Testis (tissue), 2 donors: ENCODE measurements at regions not wholly inside any gene's neighbourhood (a gene's known extent, or its start where the extent isn't known, plus 50 kb on each side); places are given as distances from the start of the nearest gene placed in this dataset.

Experiments used
- DNase-seq: peaks from one replicate; pipeline ENCODE4 v3.0.0-alpha.2; 2019
- H3K27ac ChIP-seq, 2 donors: fragments of 200-600 bp; sonication (generic); one replicate each; pipeline ENCODE4 v1.5.1; 2019
- H3K27me3 ChIP-seq: fragments of 200-600 bp; sonication (generic); one replicate; pipeline ENCODE4 v1.5.1; 2019
- H3K36me3 ChIP-seq: fragments of 200-600 bp; sonication (generic); one replicate; pipeline ENCODE4 v1.5.1; 2017; ENCODE audit warnings: low read depth; ENCODE audit errors: missing control alignments
- H3K4me1 ChIP-seq: fragments of 200-600 bp; sonication (generic); one replicate; pipeline ENCODE4 v1.5.1; 2019
- H3K4me3 ChIP-seq, 2 donors: fragments of 200-600 bp; sonication (generic); one replicate each; pipeline ENCODE4 v1.5.1; 2017 to 2019
- H3K9me3 ChIP-seq: fragments of 200-600 bp; sonication (generic); one replicate; pipeline ENCODE4 v1.5.1; 2017
- POLR2A ChIP-seq: fragments of 450-650 bp; IDR thresholded peaks from one replicate; pipeline ENCODE4 v1.6.1; 2017; ENCODE audit warnings: antibody characterized with exemption, mild to moderate bottlenecking, moderate library complexity
- WGBS, 2 donors: methylation state at CpG; one replicate each; pipeline ENCODE4 v1.1.5; 2018; 5-methylcytosine and 5-hydroxymethylcytosine counted together
- intact Hi-C: fragments of 100-400 bp; cut with DNase I; formaldehyde crosslinking; loops from one replicate; pipeline ENCODE4 v1.15.1; 2023; ENCODE audit warnings: low total_unique reads
- TF ChIP-seq, protein P1 (sequence below), 3 experiments: fragments of 450-650 bp in 2 of 3; fragments of 200-600 bp in 1 of 3; sonication (generic) in 1 of 3; IDR thresholded peaks; one replicate each; pipeline ENCODE4 v1.5.1; 2016 to 2019; ENCODE audit warnings: antibody characterized with exemption in 3 of 3, mild to moderate bottlenecking in 2 of 3, moderate library complexity in 1 of 3

DNA sequence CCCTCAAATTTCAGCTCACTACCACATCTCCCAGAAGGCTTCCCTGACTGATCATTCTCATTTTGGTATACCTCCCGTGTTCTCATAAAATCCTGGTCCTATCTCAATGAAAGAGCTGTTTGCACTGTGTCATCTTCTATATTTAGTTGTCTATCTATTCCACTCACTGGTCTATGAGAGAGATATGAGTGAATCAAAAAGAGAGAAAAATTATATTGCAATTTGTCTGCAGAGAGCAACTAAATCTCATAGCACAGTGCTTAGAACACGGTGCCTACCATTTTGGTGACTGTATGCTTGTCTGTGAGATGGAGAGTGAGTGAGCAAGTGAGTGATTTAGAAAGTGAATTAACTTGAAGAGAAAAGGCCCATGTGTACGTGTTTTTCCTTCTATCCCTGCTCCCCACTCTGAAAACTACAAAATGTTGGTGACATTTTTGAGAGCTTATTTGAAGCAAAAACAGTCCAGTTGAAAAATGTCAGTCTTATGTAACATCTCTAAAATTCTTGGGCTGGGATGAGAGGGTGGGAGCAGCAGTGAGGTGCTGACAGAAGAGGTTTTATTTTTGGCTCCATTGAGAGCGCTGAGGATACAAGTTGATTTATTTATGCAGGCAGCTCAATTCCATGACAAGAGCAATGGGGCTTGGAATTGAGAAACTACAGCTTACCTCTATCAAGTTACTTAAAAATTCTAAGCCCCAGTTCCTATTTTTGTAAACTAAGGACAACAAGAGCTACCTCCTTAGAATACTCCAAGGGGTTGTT is 373.5 kb upstream of the CHST9 start:
- no peaks in the 10 kb centered on the region for H3K36me3 ChIP-seq
- H3K9me3 ChIP-seq, result no peaks in the 10 kb centered on the region
- WGBS, 2 donors, result 66 to 68% methylated on average over 4 of the region's 4 CpGs
- DNase-seq, result no peak
- H3K4me1 ChIP-seq, result no peaks in the 10 kb centered on the region
- H3K4me3 ChIP-seq, result no peak overlapping the region
- H3K27ac ChIP-seq, result no peak overlapping the region
- TF ChIP-seq, protein P1, sequence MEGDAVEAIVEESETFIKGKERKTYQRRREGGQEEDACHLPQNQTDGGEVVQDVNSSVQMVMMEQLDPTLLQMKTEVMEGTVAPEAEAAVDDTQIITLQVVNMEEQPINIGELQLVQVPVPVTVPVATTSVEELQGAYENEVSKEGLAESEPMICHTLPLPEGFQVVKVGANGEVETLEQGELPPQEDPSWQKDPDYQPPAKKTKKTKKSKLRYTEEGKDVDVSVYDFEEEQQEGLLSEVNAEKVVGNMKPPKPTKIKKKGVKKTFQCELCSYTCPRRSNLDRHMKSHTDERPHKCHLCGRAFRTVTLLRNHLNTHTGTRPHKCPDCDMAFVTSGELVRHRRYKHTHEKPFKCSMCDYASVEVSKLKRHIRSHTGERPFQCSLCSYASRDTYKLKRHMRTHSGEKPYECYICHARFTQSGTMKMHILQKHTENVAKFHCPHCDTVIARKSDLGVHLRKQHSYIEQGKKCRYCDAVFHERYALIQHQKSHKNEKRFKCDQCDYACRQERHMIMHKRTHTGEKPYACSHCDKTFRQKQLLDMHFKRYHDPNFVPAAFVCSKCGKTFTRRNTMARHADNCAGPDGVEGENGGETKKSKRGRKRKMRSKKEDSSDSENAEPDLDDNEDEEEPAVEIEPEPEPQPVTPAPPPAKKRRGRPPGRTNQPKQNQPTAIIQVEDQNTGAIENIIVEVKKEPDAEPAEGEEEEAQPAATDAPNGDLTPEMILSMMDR (IDR thresholded peaks at IDR 0.05), result no peak
- no peak for TF ChIP-seq POLR2A
- intact Hi-C loops, result no loop called here
- no peaks in the 10 kb centered on the region for H3K27me3 ChIP-seq

DNA sequence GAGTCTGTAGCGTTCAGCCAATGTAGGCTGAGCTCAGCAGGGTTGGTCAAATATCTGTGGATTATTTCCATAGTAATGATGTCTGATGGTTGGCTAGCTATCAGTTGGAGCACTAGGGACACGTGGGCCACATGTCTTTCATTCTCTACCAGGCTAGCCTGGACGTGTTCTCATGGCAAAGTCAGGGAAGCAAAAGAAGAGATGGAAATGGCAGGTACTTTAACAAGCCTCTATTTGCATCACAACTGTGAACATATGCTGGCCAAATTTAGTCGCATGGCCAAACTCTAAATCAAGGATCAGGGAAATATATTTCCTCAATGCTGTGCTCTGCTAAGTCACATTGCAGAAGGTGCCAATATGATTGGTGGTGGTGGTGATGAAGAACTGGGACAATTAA is 371.6 kb upstream of the CHST9 start:
- no peak for TF ChIP-seq POLR2A
- TF ChIP-seq, protein P1 (IDR thresholded peaks at IDR 0.05), result no peak
- Histone ChIP-seq H3K27ac (no peak overlapping the region), H3K27me3 (no peaks in the 10 kb centered on the region), H3K4me1 (no peaks in the 10 kb centered on the region), H3K4me3 (no peak overlapping the region), H3K9me3 (no peaks in the 10 kb centered on the region), H3K36me3 (no peaks in the 10 kb centered on the region)
- intact Hi-C loops, result no loop called here
- DNase-seq, result no peak
- 87 to 88% methylated on average over 4 of the region's 4 CpGs for WGBS, 2 donors

DNA sequence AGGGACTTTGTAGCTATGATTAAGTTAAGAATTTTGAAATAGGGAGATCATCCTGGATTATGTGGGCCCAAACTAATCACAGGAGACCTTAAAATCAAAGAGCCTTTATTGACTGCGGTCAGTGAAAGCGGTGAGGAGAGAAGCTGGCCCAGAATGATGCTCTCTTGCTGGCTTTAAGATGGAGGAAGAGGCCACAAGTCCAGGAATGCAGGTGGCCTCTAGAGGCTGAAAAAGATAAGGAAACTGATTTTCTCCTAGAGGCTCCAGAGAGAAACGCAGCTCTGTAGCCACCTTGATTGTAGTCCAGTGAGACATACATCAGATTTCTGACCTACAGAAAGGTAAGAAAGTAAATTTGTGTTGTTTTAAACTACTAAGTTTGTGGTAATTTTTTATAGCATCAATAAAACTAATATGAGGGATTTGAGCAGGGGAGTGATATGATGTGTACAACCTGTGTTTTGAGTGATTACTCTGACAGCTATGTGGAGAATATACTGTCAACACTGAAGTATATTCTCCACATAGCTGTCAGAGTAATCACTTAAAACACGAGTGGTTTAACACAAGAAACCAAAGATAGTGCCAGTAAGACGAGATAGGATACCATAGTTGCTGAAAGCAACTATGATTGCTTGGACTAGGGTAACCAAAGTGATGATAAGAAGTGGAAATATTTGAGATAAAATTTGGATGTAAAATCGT is 364.4 kb upstream of the CHST9 start:
- H3K27ac ChIP-seq, result no peak overlapping the region
- H3K36me3 ChIP-seq, result no peaks in the 10 kb centered on the region
- H3K27me3 ChIP-seq, result no peaks in the 10 kb centered on the region
- 76 to 80% methylated on average over 6 of the region's 6 CpGs for WGBS, 2 donors
- TF ChIP-seq POLR2A, result no peak
- TF ChIP-seq, protein P1 (IDR thresholded peaks at IDR 0.05), result no peak
- no peak for DNase-seq
- no peaks in the 10 kb centered on the region for H3K4me1 ChIP-seq
- no peak overlapping the region for H3K4me3 ChIP-seq
- H3K9me3 ChIP-seq, result no peaks in the 10 kb centered on the region
- intact Hi-C loops, result no loop called here

DNA sequence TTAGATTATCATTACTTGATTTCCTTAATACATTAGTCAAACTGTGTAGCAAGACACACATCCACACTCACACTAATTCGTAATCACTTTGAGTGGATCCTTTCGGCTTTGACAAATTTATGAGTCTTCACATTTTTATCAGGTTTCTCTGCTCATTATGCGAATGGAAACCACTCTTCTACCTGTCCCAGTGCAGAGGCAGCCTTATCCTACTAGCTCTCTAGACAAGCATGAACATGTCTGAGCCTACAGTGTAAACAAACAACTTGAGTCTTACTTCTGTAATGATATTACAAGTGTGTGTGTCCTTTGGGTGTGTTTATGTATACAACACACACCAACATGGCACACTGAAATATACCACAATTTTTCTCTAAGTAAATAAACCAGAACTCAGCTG is 361.9 kb upstream of the CHST9 start:
- Histone ChIP-seq H3K27me3 (no peaks in the 10 kb centered on the region), H3K4me3 (no peak overlapping the region), H3K4me1 (no peaks in the 10 kb centered on the region), H3K9me3 (no peaks in the 10 kb centered on the region), H3K36me3 (no peaks in the 10 kb centered on the region), H3K27ac (no peak overlapping the region)
- intact Hi-C loops, result no loop called here
- no peak for TF ChIP-seq POLR2A
- TF ChIP-seq, protein P1 (IDR thresholded peaks at IDR 0.05), result no peak
- WGBS, 2 donors, result 86% methylated on average over 3 of the region's 3 CpGs
- DNase-seq, result no peak
